Chondrocyte (in vitro differentiated cells): ENCODE measurements at regions not wholly inside any gene's neighbourhood (a gene's known extent, or its start where the extent isn't known, plus 50 kb on each side); places are given as distances from the start of the nearest gene placed in this dataset.

Experiments used
- DNase-seq: peaks from one replicate; pipeline ENCODE4 v3.0.0; 2021; ENCODE audit warnings: mixed read lengths, low spot score
- H3K27ac Mint-ChIP-seq: one replicate; pipeline ENCODE4 v1.8.0; 2021; ENCODE audit warnings: mild to moderate bottlenecking, moderate library complexity, mixed read lengths; ENCODE audit not compliant: unreplicated experiment
- H3K27me3 Mint-ChIP-seq: 2 replicates; pipeline ENCODE4 v1.8.0; 2021; ENCODE audit warnings: low read depth, mixed read lengths
- H3K36me3 Mint-ChIP-seq: 2 replicates; pipeline ENCODE4 v1.8.0; 2021; ENCODE audit warnings: low read depth, mixed read lengths
- H3K4me1 Mint-ChIP-seq: 2 replicates; pipeline ENCODE4 v1.8.0; 2021; ENCODE audit warnings: low read depth, mild to moderate bottlenecking, mixed read lengths
- H3K4me3 Mint-ChIP-seq: one replicate; pipeline ENCODE4 v1.8.0; 2021; ENCODE audit warnings: mild to moderate bottlenecking, moderate library complexity, mixed read lengths; ENCODE audit not compliant: unreplicated experiment
- H3K9me3 Mint-ChIP-seq: 2 replicates; pipeline ENCODE4 v1.8.0; 2021; ENCODE audit warnings: low read depth, mixed read lengths
- CTCF ChIP-seq: fragments of 200-600 bp; sonication (generic); IDR thresholded peaks from 2 replicates; pipeline ENCODE4 v1.5.0; 2021; ENCODE audit warnings: antibody characterized with exemption, mild to moderate bottlenecking, moderate library complexity

DNA sequence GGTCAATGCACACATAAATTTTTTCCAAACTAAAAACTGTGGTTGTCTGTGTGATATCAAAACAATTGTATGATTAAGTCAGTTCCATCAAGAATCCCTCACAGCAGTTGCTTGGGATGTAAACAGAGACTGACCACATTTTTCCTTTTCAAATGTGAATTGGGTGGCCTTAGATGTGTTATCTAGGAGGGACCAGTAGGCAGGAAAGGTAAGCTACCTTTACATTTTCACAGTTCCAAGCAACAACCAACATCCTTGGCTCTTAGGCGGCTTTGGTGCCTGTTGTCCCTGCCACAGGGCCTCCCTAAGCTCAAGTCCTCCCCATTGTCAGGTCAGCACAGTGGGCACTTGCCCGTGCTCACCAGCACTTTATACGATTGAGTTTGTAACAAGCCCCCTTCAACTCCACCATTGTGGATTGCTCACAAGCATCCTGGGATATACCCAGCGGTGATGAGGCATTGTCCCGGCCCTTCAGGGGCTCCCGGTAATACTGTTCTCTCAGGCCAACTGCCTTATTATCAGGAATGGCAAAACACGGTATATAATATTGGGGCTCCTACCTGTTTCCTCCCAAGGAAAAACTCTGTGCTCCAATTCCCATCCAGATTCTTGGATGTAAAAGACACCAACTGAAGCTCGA lies 114.9 kb upstream of the ANKRD1 start:
- no peak for TF ChIP-seq CTCF
- Mint-ChIP-seq H3K27ac (no peak overlapping the region), H3K9me3 (no peaks in the 10 kb centered on the region), H3K4me3 (no peak overlapping the region), H3K4me1 (peaks cover 46% of the 10 kb centered on the region), H3K36me3 (no peaks in the 10 kb centered on the region), H3K27me3 (peaks cover 1% of the 10 kb centered on the region)
- no peak for DNase-seq

DNA sequence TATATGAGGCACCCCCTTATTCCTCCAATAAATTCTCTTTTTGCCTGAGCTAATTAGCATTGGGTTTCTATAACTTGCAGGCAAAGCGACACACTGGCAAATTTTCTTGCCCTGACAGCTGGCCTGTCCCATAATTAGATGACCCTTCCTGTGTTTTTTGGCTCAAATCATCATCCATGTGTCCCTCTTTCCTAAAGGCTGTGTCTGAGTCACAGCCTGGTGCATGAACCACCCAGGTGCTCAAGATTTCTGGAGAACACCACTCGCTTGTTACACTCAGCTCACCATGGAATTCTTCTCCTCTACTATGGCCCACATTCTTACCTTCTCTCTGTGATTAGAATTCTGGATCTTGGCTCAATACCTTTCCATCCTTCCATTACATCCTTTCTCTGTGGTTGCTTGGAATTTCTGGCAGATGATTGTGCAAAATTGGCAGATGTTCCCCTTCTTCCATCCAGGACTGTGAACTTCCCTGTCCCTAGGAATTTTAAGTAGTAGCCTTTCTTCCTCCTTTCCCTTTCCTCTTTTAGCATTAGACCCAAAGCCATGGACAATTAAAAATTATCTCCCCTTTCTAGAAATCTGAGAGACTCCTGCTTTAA lies 116.0 kb upstream of the ANKRD1 start:
- Mint-ChIP-seq H3K4me3 (no peak overlapping the region), H3K36me3 (no peaks in the 10 kb centered on the region), H3K4me1 (peaks cover 47% of the 10 kb centered on the region), H3K27me3 (peaks cover 3% of the 10 kb centered on the region), H3K27ac (no peak overlapping the region), H3K9me3 (no peaks in the 10 kb centered on the region)
- no peak for DNase-seq
- no peak for TF ChIP-seq CTCF

- H3K4me1 Mint-ChIP-seq, result peaks cover 38% of the 10 kb centered on the region
- no peak overlapping the region for H3K27ac Mint-ChIP-seq
- H3K27me3 Mint-ChIP-seq, result peaks cover 3% of the 10 kb centered on the region
- no peak for DNase-seq
- TF ChIP-seq CTCF, result no peak
- no peaks in the 10 kb centered on the region for H3K9me3 Mint-ChIP-seq
- no peak overlapping the region for H3K4me3 Mint-ChIP-seq
- H3K36me3 Mint-ChIP-seq, result no peaks in the 10 kb centered on the region
Measured at GRCh38 chr10:91038971-91039370, 118.1 kb upstream of the ANKRD1 start.

DNA sequence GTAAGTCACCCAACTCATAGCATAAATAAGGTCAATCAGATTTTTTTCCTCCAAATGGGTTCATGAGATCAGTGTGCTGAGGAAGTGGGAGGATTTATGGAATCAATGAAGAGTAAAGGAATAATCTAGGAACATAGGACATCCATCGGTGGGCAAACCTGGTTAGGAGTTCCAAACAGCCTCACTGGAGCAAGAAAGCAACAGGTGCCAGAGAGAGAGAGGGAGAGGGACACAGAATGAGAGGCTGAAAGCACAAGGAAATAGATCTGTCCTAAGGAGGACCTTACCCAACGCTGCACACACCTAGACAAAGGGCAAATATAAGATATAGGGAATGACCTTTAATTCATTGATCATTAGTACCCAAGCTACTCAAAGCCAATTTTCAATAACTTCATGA lies 119.5 kb upstream of the ANKRD1 start:
- H3K9me3 Mint-ChIP-seq, result no peaks in the 10 kb centered on the region
- no peak for DNase-seq
- H3K27me3 Mint-ChIP-seq, result peaks cover 3% of the 10 kb centered on the region
- no peak overlapping the region for H3K4me3 Mint-ChIP-seq
- no peak for TF ChIP-seq CTCF
- H3K27ac Mint-ChIP-seq, result no peak overlapping the region
- H3K36me3 Mint-ChIP-seq, result no peaks in the 10 kb centered on the region
- peaks cover 24% of the 10 kb centered on the region for H3K4me1 Mint-ChIP-seq

DNA sequence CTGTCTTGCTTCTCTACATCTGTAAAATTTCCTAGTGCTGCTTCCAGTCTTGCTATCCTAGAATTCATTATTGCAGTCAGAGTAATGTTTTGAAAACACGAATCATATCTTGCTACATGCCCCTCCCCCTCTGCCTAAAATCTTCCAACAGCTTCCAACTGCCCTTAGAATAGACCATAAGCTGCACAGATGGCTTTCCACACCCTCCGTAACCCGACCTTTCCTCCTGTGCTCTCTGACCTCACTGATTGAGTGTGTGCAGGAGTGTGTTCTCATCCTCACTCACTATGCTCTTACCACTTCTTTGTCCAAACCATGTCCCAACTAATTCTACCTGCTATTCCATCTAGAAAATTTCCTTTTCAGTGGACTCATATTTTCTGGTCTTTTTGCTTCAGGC lies 121.2 kb upstream of the ANKRD1 start:
- peaks cover 12% of the 10 kb centered on the region for H3K4me1 Mint-ChIP-seq
- no peak for TF ChIP-seq CTCF
- no peak overlapping the region for H3K4me3 Mint-ChIP-seq
- H3K9me3 Mint-ChIP-seq, result no peaks in the 10 kb centered on the region
- H3K27me3 Mint-ChIP-seq, result peaks cover 3% of the 10 kb centered on the region
- DNase-seq, result no peak
- no peaks in the 10 kb centered on the region for H3K36me3 Mint-ChIP-seq
- no peak overlapping the region for H3K27ac Mint-ChIP-seq
